Coronary artery (tissue), 2 donors: ENCODE measurements at regions not wholly inside any gene's neighbourhood (a gene's known extent, or its start where the extent isn't known, plus 50 kb on each side); places are given as distances from the start of the nearest gene placed in this dataset.

ENCODE experiments used
- DNase-seq: peaks from one replicate; pipeline ENCODE4 v3.0.0-alpha.2; 2017; ENCODE audit warnings: low spot score
- H3K27ac ChIP-seq, 2 donors: fragments of 200-600 bp; sonication (generic); one replicate each; pipeline ENCODE4 v1.5.1; 2016 to 2019
- H3K4me3 ChIP-seq: fragments of 200-600 bp; sonication (generic); 2 replicates; pipeline ENCODE4 v1.5.1; 2016; ENCODE audit warnings: mild to moderate bottlenecking, moderate library complexity
- CTCF ChIP-seq: fragments of 200-600 bp; sonication (generic); IDR thresholded peaks from one replicate; pipeline ENCODE4 v1.5.1; 2019; ENCODE audit warnings: antibody characterized with exemption

GRCh38 chr2:104668631-104669030 lies 185.3 kb upstream of the POU3F3 start:
- Histone ChIP-seq H3K4me3 (no peak overlapping the region), H3K27ac (no peak overlapping the region)
- no peak for TF ChIP-seq CTCF
- DNase-seq, result no peak

GRCh38 chr2:104673225-104673624 lies 180.7 kb upstream of the POU3F3 start:
- H3K4me3 ChIP-seq, result no peak overlapping the region
- no peak for DNase-seq
- H3K27ac ChIP-seq, result no peak overlapping the region
- no peak for TF ChIP-seq CTCF

- no peak for TF ChIP-seq CTCF
- Histone ChIP-seq H3K27ac (no peak overlapping the region), H3K4me3 (no peak overlapping the region)
- no peak for DNase-seq
These were observed 175.7 kb upstream of the POU3F3 start for GRCh38 chr2:104678181-104678580.

- TF ChIP-seq CTCF, result no peak
- no peak overlapping the region for H3K27ac ChIP-seq
- no peak for DNase-seq
- no peak overlapping the region for H3K4me3 ChIP-seq
These were observed 168.3 kb upstream of the POU3F3 start for GRCh38 chr2:104685591-104685990.

GRCh38 chr2:104687147-104687546 lies 166.8 kb upstream of the POU3F3 start:
- Histone ChIP-seq H3K4me3 (no peak overlapping the region), H3K27ac (no peak overlapping the region)
- TF ChIP-seq CTCF, result no peak
- DNase-seq, result no peak

GRCh38 chr2:104690255-104690984 lies 163.5 kb upstream of the POU3F3 start:
- Histone ChIP-seq H3K27ac (no peak overlapping the region), H3K4me3 (no peak overlapping the region)
- no peak for TF ChIP-seq CTCF
- no peak for DNase-seq

- Histone ChIP-seq H3K4me3 (no peak overlapping the region), H3K27ac (no peak overlapping the region)
- TF ChIP-seq CTCF, result no peak
- no peak for DNase-seq
These were observed 155.6 kb upstream of the POU3F3 start for GRCh38 chr2:104698276-104698675.
